RPMI7951 (cell line): ENCODE measurements at regions not wholly inside any gene's neighbourhood (a gene's known extent, or its start where the extent isn't known, plus 50 kb on each side); places are given as distances from the start of the nearest gene placed in this dataset.

Experiments
- DNase-seq: peaks from one replicate; pipeline ENCODE4 v3.0.0-alpha.2; 2012; ENCODE audit warnings: low read depth

GRCh38 chr22:34738661-34739400 is 327.1 kb upstream of the ISX start:
- DNase-seq, result no peak

- no peak for DNase-seq
These were observed 322.7 kb upstream of the ISX start for GRCh38 chr22:34743110-34743751.

GRCh38 chr22:34760276-34761008 is 305.5 kb upstream of the ISX start:
- peak; percentile 70 for DNase-seq

GRCh38 chr22:34761111-34761510 is 304.8 kb upstream of the ISX start:
- peak; percentile 75 for DNase-seq

- no peak for DNase-seq
These were observed 302.5 kb upstream of the ISX start for GRCh38 chr22:34763496-34763895.

GRCh38 chr22:34765115-34765514 is 300.8 kb upstream of the ISX start:
- DNase-seq, result no peak

GRCh38 chr22:34769361-34769760 is 296.6 kb upstream of the ISX start:
- no peak for DNase-seq

- DNase-seq, result peak; percentile 57
These were observed 289.1 kb upstream of the ISX start for GRCh38 chr22:34776817-34777216.

- peak; percentile 54 for DNase-seq
These were observed 284.3 kb upstream of the ISX start for GRCh38 chr22:34781681-34782080.

- DNase-seq, result no peak
These were observed 282.5 kb upstream of the ISX start for GRCh38 chr22:34783436-34783835.

GRCh38 chr22:34784056-34784455 is 281.9 kb upstream of the ISX start:
- no peak for DNase-seq

GRCh38 chr22:34797826-34798225 is 268.1 kb upstream of the ISX start:
- DNase-seq, result no peak

- peak; percentile 14 for DNase-seq
These were observed 267.4 kb upstream of the ISX start for GRCh38 chr22:34798605-34799004.

GRCh38 chr22:34800260-34800980 is 265.5 kb upstream of the ISX start:
- DNase-seq, result peak; percentile 84

- no peak for DNase-seq
These were observed 264.7 kb upstream of the ISX start for GRCh38 chr22:34801221-34801620.

- no peak for DNase-seq
These were observed 261.9 kb upstream of the ISX start for GRCh38 chr22:34804091-34804490.

GRCh38 chr22:34804604-34805003 is 261.4 kb upstream of the ISX start:
- peak; percentile 8 for DNase-seq

- DNase-seq, result no peak
These were observed 260.2 kb upstream of the ISX start for GRCh38 chr22:34805771-34806170.

- DNase-seq, result peak; percentile 44
These were observed 257.3 kb upstream of the ISX start for GRCh38 chr22:34808618-34809017.

GRCh38 chr22:34812631-34813030 is 253.3 kb upstream of the ISX start:
- DNase-seq, result peak; percentile 85

- DNase-seq, result peak; percentile 37
These were observed 251.5 kb upstream of the ISX start for GRCh38 chr22:34814260-34815025.
